GM18499 (cell line): ENCODE measurements at regions not wholly inside any gene's neighbourhood (a gene's known extent, or its start where the extent isn't known, plus 50 kb on each side); places are given as distances from the start of the nearest gene placed in this dataset.

ENCODE experiments used
- ATAC-seq: cut with Tn5 transposase; IDR thresholded peaks from one replicate; pipeline ENCODE4 v1.9.1; 2021; ENCODE audit warnings: moderate number of reproducible peaks; ENCODE audit not compliant: insufficient read depth, unreplicated experiment

DNA sequence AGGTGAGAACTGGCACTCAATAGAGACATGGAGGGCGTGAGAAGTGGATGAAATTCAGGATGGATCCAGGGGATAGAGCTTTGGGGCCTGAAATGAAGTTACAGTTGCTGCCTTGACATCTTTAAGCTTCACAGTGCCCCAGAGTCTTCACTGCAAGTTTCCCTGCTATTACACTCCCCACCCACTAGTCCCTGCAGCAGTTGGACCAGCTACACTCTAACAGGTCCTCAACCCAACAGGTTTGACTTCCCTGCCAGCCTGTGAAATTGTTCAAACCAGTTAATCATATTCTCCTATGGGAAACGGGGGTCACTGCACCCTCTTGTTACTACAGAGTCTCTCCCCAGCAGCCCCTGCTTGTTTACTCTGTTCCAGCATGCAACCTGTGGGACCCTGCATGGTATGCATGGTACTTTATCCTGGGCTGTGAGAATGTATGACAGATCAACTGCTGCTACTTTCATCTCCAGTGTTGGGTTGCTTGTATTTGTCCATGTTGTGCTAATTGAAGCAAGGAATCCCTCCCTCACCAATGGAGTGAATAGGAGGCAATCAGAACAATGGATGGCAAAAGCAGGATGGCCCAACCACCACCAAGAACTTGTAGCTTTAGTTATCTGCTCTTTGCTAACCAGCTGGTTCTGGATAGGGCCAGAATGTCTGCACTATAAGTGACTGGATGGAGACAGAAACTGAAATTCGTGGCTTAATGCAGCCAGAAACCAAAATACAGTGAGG, 314.2 kb downstream of the OLFM4 start:
- ATAC-seq = no peak

DNA sequence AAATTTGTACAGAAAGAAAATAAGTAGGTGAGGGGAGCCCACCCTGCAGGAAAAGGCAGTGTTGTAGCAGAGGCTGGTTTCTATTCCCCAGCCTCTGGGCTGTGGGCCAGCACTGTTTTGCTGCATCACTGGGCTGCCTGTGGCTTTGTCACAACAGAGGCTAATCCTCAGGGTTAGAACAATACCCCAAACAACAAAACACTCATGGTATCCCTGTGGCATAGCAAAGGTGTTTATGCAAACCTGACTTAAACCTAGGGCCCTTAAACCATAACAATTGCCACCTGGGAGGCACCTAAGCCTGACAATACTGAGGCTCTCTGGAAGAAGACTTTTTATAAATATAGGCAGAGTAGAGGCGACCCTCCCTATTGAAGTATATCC, 314.7 kb downstream of the OLFM4 start:
- ATAC-seq = no peak

- ATAC-seq = no peak
Observed at GRCh38 chr13:53351021-53351420, 322.4 kb downstream of the OLFM4 start.

DNA sequence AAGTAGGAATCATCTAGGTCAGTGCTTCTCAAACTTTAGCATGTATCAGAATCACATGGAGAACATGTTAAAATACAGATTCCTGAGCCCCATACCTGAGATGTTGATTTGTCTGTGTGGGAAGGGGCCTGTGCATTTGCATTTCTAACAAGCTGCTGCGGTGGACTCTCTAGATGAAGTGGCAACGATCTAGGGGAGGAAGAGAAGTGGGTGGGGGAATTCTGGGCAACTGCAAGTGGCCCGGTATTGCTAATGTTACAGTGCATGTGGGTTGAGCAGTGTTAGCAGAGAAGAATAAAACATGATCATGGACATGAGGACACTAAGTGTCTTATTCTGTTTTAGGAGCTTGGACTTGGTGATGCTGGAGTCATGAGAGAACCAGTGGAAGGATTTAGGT, 329.0 kb downstream of the OLFM4 start:
- ATAC-seq = no peak

- no peak for ATAC-seq
Observed at GRCh38 chr13:53368948-53369347, 340.3 kb downstream of the OLFM4 start.

DNA sequence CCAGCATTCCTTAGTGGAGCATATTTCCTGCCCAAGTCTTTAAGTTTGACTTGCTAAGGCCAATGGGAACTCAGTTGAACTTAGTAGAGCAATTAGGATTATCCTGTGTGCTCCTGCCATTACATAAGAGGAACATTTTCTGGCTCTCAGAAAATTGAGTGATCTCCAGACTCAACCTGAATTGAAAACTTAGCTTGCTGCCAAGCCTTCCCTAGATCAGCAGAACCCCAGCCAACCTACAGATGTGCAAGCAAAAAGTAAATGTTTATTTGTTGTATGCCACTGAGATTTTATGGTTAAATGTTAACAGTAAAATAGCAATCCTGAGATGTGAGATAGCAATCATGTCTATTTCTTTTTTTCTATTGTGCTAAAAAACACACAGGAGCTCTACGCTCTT, 350.9 kb downstream of the OLFM4 start:
- ATAC-seq = no peak

DNA sequence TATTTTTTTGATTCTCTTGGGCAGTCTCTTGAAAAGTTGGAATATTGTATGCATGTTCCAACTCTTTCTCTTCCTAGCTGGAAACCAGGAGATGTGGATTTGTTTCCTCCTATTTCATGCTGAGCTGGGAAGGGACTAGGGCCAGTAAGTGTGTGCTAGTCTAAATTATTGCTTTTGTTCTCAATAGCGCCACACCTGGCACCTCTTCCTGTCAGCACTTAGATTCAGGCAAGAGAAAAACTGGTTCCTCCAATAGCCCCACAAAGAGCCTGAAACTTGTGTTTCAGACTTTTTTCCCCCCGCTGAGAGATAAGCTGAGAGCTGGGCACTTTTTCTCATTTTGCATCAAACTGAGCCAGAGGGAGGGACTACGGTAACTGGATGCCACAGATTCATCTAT, 353.4 kb downstream of the OLFM4 start:
- ATAC-seq = no peak

DNA sequence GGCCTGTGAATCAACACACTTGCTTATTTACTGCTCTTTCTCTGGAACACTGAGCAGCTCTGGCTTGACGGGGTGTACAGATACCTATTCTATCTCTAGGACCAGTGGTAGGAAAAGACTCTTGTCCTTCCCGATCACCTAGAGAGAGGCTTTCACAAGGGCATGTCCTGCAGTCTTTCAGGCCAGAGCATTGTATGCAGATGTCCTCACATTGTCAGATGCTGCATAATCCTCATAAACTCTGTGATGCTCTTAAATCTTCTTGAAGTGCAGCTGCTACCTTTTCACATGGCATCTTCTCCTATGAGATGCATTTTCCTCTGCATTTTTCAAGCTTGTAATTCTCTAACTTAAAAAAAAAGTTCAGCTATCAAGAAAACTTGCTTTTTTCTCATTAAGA, 369.4 kb downstream of the OLFM4 start:
- ATAC-seq = no peak

DNA sequence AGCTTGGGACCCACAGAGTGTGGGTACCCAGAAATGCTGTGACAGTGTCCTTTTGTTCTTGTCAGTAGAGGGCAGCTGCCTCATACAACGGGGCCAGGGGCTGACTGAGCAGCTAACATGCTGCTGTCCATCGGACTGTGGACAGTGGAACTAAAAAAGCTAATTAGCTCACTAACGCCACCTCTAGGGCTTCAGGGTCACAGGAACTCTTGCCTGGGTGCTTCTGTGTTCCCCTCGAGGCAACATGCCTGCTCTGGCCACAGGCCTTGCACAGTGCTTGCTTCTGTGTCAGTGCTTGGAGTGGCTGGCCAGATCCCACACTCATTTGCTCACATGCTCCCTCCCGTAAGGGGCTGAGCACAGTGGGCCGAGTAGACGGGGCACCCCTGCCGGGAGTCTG, 377.0 kb downstream of the OLFM4 start:
- no peak for ATAC-seq

- ATAC-seq = no peak
Observed at GRCh38 chr13:53408306-53408705, 379.7 kb downstream of the OLFM4 start.

GRCh38 chr13:53408847-53409568, 380.4 kb downstream of the OLFM4 start:
- ATAC-seq = no peak

GRCh38 chr13:53411463-53411862, 382.9 kb downstream of the OLFM4 start:
- no peak for ATAC-seq

DNA sequence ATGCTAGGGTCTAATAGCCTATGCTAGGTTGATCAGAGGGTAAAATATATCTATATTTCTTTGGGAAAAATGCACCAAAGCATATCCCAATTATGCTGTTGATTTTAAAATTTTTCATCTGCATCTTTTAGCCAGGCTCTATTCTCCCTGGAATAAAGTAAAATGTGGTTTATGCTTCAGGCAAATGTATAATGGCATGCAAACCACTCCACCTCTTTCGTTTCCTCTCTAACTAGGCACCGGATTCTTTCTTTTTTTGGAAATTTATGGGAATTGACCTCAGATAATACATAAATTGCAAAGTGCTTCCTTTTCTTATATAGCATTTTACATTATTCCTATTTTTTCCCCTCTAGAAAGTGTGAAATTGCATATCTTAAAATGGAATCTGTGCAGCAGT, 386.5 kb downstream of the OLFM4 start:
- ATAC-seq = no peak

DNA sequence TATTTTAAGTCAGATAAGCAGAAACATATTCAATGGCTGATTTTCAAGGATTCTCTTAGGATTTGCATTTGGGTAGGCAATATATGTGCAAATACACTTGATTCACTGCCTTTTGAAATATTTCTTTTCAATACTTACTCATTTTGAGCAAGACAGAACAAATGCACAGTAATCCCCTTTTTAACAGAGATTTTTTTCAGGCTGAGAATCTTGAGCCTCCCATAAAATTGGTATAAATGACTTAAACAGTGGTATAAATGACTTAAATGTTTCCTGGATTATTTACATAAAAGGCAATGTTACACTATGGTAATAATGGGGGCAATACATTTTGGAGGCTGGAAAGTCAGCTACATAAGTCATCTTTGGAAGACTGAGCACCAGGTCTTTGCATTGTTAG, 389.0 kb downstream of the OLFM4 start:
- no peak for ATAC-seq

GRCh38 chr13:53422415-53422814, 393.8 kb downstream of the OLFM4 start:
- ATAC-seq = no peak

GRCh38 chr13:53436396-53436795, 407.8 kb downstream of the OLFM4 start:
- no peak for ATAC-seq

GRCh38 chr13:53439439-53440225, 411.0 kb downstream of the OLFM4 start:
- ATAC-seq = no peak

DNA sequence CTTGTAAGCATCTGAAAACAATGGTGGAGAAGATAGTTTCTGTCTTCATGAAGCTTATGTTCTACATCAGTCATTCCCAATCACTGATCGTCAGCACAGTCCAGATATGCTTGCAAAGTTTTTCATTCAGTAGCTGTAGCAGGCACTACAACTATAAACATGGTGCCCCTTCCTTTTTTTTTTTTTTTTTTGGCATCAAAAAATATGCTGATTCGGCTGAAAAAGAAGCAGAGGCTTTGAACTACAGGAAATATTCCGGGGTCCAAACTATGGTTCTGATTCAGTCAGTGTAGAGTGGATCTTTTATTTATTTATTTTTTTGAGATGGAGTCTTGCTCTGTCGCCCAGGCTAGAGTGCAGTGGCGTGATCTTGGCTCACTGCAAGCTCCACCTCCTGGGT, 414.4 kb downstream of the OLFM4 start:
- ATAC-seq = no peak

- no peak for ATAC-seq
Observed at GRCh38 chr13:53445686-53446085, 417.1 kb downstream of the OLFM4 start.

DNA sequence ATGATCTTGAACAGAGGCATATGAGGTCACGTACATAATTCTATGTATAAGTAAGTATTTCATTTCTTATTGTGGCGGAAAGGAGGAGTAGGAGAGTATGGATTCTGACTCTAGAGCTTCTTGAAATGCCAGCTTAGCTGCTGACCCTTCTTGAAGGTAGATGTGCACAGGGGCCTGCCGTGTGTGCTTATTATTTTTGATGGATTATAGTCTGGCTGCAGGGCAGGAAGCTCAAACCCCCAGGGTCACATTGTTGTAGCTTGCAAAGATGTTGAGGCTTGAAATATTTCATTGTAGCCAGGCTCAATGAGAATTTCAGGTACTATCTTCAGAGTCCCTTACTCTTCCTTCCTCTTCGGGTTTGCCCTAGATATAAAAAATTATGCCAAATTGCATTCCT, 418.8 kb downstream of the OLFM4 start:
- ATAC-seq = no peak

DNA sequence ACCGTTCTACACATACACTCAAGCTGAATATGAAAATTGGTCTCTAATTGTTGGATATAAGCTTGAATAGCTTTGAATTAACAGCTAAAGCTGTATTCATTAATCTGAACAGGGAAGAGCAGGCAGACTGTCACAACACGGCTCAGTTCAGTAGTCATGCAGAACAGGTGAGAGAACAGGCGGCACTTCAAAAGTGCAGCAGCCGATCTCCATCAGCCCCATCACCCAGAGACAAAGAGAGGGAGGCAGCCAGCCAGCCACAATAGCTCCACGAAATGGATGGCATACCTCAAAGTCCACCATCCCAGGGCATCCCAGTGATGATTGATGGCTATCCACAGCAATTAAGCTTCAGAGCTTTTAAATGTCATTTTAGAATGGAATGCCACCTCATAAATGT, 419.2 kb downstream of the OLFM4 start:
- no peak for ATAC-seq
